ENCODE measurements at regions not wholly inside any gene's neighbourhood (a gene's known extent, or its start where the extent isn't known, plus 50 kb on each side); places are given as distances from the start of the nearest gene placed in this dataset.

GRCh38 chr2:147647816-147648215, 197.0 kb upstream of the ACVR2A start:
- no peak for DNase-seq

GRCh38 chr2:147646818-147647468, 197.9 kb upstream of the ACVR2A start:
- no peak for DNase-seq

GRCh38 chr2:147644491-147644890, 200.3 kb upstream of the ACVR2A start:
- DNase-seq, result no peak

GRCh38 chr2:147642765-147643164, 202.1 kb upstream of the ACVR2A start:
- no peak for DNase-seq

GRCh38 chr2:147641651-147642050, 203.2 kb upstream of the ACVR2A start:
- no peak for DNase-seq

GRCh38 chr2:147639891-147640290, 204.9 kb upstream of the ACVR2A start:
- DNase-seq, result no peak

GRCh38 chr2:147639386-147639785, 205.4 kb upstream of the ACVR2A start:
- no peak for DNase-seq

- DNase-seq, result no peak
Observed at GRCh38 chr2:147636886-147637285, 207.9 kb upstream of the ACVR2A start.

- DNase-seq, result peak in 1 of 2 donors; percentile 25
Observed at GRCh38 chr2:147636238-147636882, 208.5 kb upstream of the ACVR2A start.

- no peak for DNase-seq
Observed at GRCh38 chr2:147634826-147635225, 210.0 kb upstream of the ACVR2A start.

GRCh38 chr2:147632198-147632597, 212.6 kb upstream of the ACVR2A start:
- no peak for DNase-seq

GRCh38 chr2:147631294-147631693, 213.5 kb upstream of the ACVR2A start:
- DNase-seq, result peak in 1 of 2 donors; percentile 20

GRCh38 chr2:147630585-147630984, 214.2 kb upstream of the ACVR2A start:
- peak; percentile 8 to 14 for DNase-seq

GRCh38 chr2:147628971-147629421, 215.8 kb upstream of the ACVR2A start:
- no peak for DNase-seq

- DNase-seq, result peak in 1 of 2 donors; percentile 42
Observed at GRCh38 chr2:147623328-147623727, 221.5 kb upstream of the ACVR2A start.

GRCh38 chr2:147621656-147622197, 223.1 kb upstream of the ACVR2A start:
- DNase-seq, result no peak

- DNase-seq, result no peak
Observed at GRCh38 chr2:147619808-147620207, 225.0 kb upstream of the ACVR2A start.

GRCh38 chr2:147615726-147616125, 229.1 kb upstream of the ACVR2A start:
- DNase-seq, result no peak

- DNase-seq, result no peak
Observed at GRCh38 chr2:147614979-147615470, 229.8 kb upstream of the ACVR2A start.

GRCh38 chr2:147614471-147614870, 230.4 kb upstream of the ACVR2A start:
- no peak for DNase-seq

GRCh38 chr2:147610496-147611040, 234.3 kb upstream of the ACVR2A start:
- no peak for DNase-seq

- no peak for DNase-seq
Observed at GRCh38 chr2:147609301-147609700, 235.5 kb upstream of the ACVR2A start.

- DNase-seq, result no peak
Observed at GRCh38 chr2:147607379-147607778, 237.4 kb upstream of the ACVR2A start.

- DNase-seq, result no peak
Observed at GRCh38 chr2:147603876-147604275, 241.0 kb upstream of the ACVR2A start.
